Endothelial cell (in vitro differentiated cells): ENCODE measurements at regions not wholly inside any gene's neighbourhood (a gene's known extent, or its start where the extent isn't known, plus 50 kb on each side); places are given as distances from the start of the nearest gene placed in this dataset.

Experiments
- DNase-seq: peaks from one replicate; pipeline ENCODE4 v3.0.0; 2021; ENCODE audit warnings: low spot score
- H3K27ac Mint-ChIP-seq: one replicate; pipeline ENCODE4 v1.8.0; 2021; ENCODE audit warnings: mixed read lengths, inconsistent platforms; ENCODE audit not compliant: unreplicated experiment
- H3K27me3 Mint-ChIP-seq: one replicate; pipeline ENCODE4 v1.8.0; 2021; ENCODE audit warnings: mild to moderate bottlenecking, moderate library complexity, mixed read lengths, inconsistent platforms; ENCODE audit not compliant: unreplicated experiment
- H3K36me3 Mint-ChIP-seq: one replicate; pipeline ENCODE4 v1.8.0; 2021; ENCODE audit warnings: mild to moderate bottlenecking, low read depth, mixed read lengths, inconsistent platforms; ENCODE audit not compliant: unreplicated experiment
- H3K4me1 Mint-ChIP-seq: one replicate; pipeline ENCODE4 v1.8.0; 2021; ENCODE audit warnings: mild to moderate bottlenecking, mixed read lengths, inconsistent platforms; ENCODE audit not compliant: unreplicated experiment
- H3K4me3 Mint-ChIP-seq: one replicate; pipeline ENCODE4 v1.8.0; 2021; ENCODE audit warnings: mild to moderate bottlenecking, mixed read lengths, inconsistent platforms; ENCODE audit not compliant: unreplicated experiment
- H3K9me3 Mint-ChIP-seq: one replicate; pipeline ENCODE4 v1.8.0; 2021; ENCODE audit warnings: mixed read lengths, inconsistent platforms; ENCODE audit not compliant: unreplicated experiment
- CTCF ChIP-seq: fragments of 200-600 bp; sonication (generic); IDR thresholded peaks from one replicate; pipeline ENCODE4 v1.5.0; 2021; ENCODE audit warnings: antibody characterized with exemption; ENCODE audit not compliant: unreplicated experiment

- Mint-ChIP-seq H3K4me3 (no peak overlapping the region), H3K9me3 (no peaks in the 10 kb centered on the region), H3K4me1 (no peaks in the 10 kb centered on the region), H3K27ac (no peak overlapping the region), H3K27me3 (peaks cover 5% of the 10 kb centered on the region), H3K36me3 (no peaks in the 10 kb centered on the region)
- no peak for TF ChIP-seq CTCF
- DNase-seq = no peak
Observed at GRCh38 chr22:48448821-48449220, 1378.9 kb downstream of the BRD1 start.

- no peak for TF ChIP-seq CTCF
- H3K4me1 Mint-ChIP-seq = no peaks in the 10 kb centered on the region
- no peak overlapping the region for H3K27ac Mint-ChIP-seq
- H3K36me3 Mint-ChIP-seq = no peaks in the 10 kb centered on the region
- peaks cover 3% of the 10 kb centered on the region for H3K27me3 Mint-ChIP-seq
- H3K4me3 Mint-ChIP-seq = no peak overlapping the region
- no peak for DNase-seq
- no peaks in the 10 kb centered on the region for H3K9me3 Mint-ChIP-seq
Observed at GRCh38 chr22:48445113-48445827, 1382.4 kb downstream of the BRD1 start.

- no peak for TF ChIP-seq CTCF
- H3K27ac Mint-ChIP-seq = no peak overlapping the region
Observed at GRCh38 chr22:48444320-48445112, 1383.2 kb downstream of the BRD1 start.

GRCh38 chr22:48443680-48444079 lies 1384.0 kb downstream of the BRD1 start:
- Mint-ChIP-seq H3K4me1 (no peaks in the 10 kb centered on the region), H3K27ac (no peak overlapping the region), H3K9me3 (no peaks in the 10 kb centered on the region), H3K27me3 (peaks cover 2% of the 10 kb centered on the region), H3K36me3 (no peaks in the 10 kb centered on the region), H3K4me3 (no peak overlapping the region)
- no peak for TF ChIP-seq CTCF
- DNase-seq = no peak

More at GRCh38 chr22:48444320-48445112, 1383.2 kb downstream of the BRD1 start:
- no peaks in the 10 kb centered on the region for H3K36me3 Mint-ChIP-seq
- no peaks in the 10 kb centered on the region for H3K4me1 Mint-ChIP-seq
- no peak overlapping the region for H3K4me3 Mint-ChIP-seq
- H3K9me3 Mint-ChIP-seq = no peaks in the 10 kb centered on the region
- no peak for DNase-seq
- H3K27me3 Mint-ChIP-seq = peaks cover 2% of the 10 kb centered on the region

GRCh38 chr22:48442663-48443062 lies 1385.0 kb downstream of the BRD1 start:
- H3K4me3 Mint-ChIP-seq = no peak overlapping the region
- DNase-seq = no peak
- peaks cover 4% of the 10 kb centered on the region for H3K27me3 Mint-ChIP-seq
- no peaks in the 10 kb centered on the region for H3K4me1 Mint-ChIP-seq
- H3K36me3 Mint-ChIP-seq = no peaks in the 10 kb centered on the region
- H3K9me3 Mint-ChIP-seq = no peaks in the 10 kb centered on the region
- no peak overlapping the region for H3K27ac Mint-ChIP-seq
- TF ChIP-seq CTCF = no peak
